ENCODE measurements at regions not wholly inside any gene's neighbourhood (a gene's known extent, or its start where the extent isn't known, plus 50 kb on each side); places are given as distances from the start of the nearest gene placed in this dataset.

GRCh38 chr2:175323162-175323561 lies 141.7 kb upstream of the ATP5MC3 start:
- TF ChIP-seq SP1 (IDR thresholded peaks at IDR 0.05) (no peak), FOXA1 (IDR thresholded peaks at IDR 0.05) (no peak)
